Large intestine (tissue), 3 donors: ENCODE measurements at regions not wholly inside any gene's neighbourhood (a gene's known extent, or its start where the extent isn't known, plus 50 kb on each side); places are given as distances from the start of the nearest gene placed in this dataset.

Source experiments
- DNase-seq, 2 donors: peaks; one replicate each; pipeline versions ENCODE4 v3.0.0 to v3.0.0-alpha.2; 2013
- H3K27ac ChIP-seq: one replicate; pipeline ENCODE4 v1.5.1; 2013; ENCODE audit warnings: low read length
- H3K27me3 ChIP-seq: 2 replicates; pipeline ENCODE4 v1.6.1; 2013; ENCODE audit warnings: low read length; ENCODE audit not compliant: control insufficient read depth, insufficient read depth
- H3K36me3 ChIP-seq: 2 replicates; pipeline ENCODE4 v1.6.1; 2013; ENCODE audit warnings: low read length; ENCODE audit not compliant: control insufficient read depth, insufficient read depth
- H3K4me1 ChIP-seq: one replicate; pipeline ENCODE4 v1.6.1; 2013; ENCODE audit warnings: low read length; ENCODE audit not compliant: control insufficient read depth, insufficient read depth
- H3K4me3 ChIP-seq: one replicate; pipeline ENCODE4 v1.5.1; 2013; ENCODE audit warnings: low read length
- H3K9me3 ChIP-seq: one replicate; pipeline ENCODE4 v1.6.1; 2013; ENCODE audit warnings: mild to moderate bottlenecking, low read depth, low read length, moderate library complexity; ENCODE audit not compliant: control insufficient read depth
- whole genome bisulfite sequencing: methylation state at CpG from one replicate; pipeline ENCODE4 v1.1.5; 2013; ENCODE audit warnings: low lambda C conversion rate; ENCODE audit not compliant: insufficient coverage; 5-methylcytosine and 5-hydroxymethylcytosine counted together

GRCh38 chrX:67780694-67781109 is 236.9 kb downstream of the AR start:
- no peak overlapping the region for H3K4me3 ChIP-seq
- no peaks in the 10 kb centered on the region for H3K4me1 ChIP-seq
- H3K27ac ChIP-seq, result no peak overlapping the region
- H3K9me3 ChIP-seq, result no peaks in the 10 kb centered on the region
- H3K27me3 ChIP-seq, result no peaks in the 10 kb centered on the region
- no peaks in the 10 kb centered on the region for H3K36me3 ChIP-seq
- DNase-seq, result peak; percentile 12 to 18
- no CpG with 5 or more reads among the region's 2 CpGs for WGBS

- Histone ChIP-seq H3K4me3 (no peak overlapping the region), H3K27ac (no peak overlapping the region), H3K4me1 (no peaks in the 10 kb centered on the region), H3K27me3 (no peaks in the 10 kb centered on the region), H3K9me3 (no peaks in the 10 kb centered on the region), H3K36me3 (no peaks in the 10 kb centered on the region)
- no CpG with 5 or more reads among the region's 3 CpGs for WGBS
- no peak for DNase-seq
Measured at GRCh38 chrX:67781132-67781531, 237.3 kb downstream of the AR start.

DNA sequence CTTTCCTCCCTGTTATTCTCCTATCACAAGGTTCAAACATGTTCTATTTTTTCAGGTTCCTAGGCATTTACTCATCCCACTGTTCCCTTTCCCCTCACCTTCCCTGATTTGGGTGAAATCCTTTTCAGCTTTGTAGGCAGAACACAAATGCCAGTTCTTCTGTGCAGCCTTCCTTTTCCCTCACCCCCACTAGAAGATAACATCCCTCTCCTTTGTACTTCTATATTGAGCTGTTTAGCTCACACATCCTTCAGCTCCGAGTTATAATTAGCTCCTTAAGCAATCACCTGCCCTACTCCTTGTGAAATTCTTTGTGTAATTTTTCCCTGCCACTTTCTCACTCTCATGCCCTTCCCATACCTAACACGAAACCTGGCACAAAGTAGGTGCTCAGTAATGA is 240.9 kb downstream of the AR start:
- no peak overlapping the region for H3K27ac ChIP-seq
- no peaks in the 10 kb centered on the region for H3K36me3 ChIP-seq
- WGBS, result no CpG with 5 or more reads among the region's 2 CpGs
- no peak for DNase-seq
- H3K27me3 ChIP-seq, result no peaks in the 10 kb centered on the region
- H3K4me1 ChIP-seq, result no peaks in the 10 kb centered on the region
- no peaks in the 10 kb centered on the region for H3K9me3 ChIP-seq
- no peak overlapping the region for H3K4me3 ChIP-seq

- no peaks in the 10 kb centered on the region for H3K27me3 ChIP-seq
- H3K4me1 ChIP-seq, result no peaks in the 10 kb centered on the region
- no CpG with 5 or more reads among the region's 2 CpGs for WGBS
Measured at GRCh38 chrX:67787196-67787595, 243.4 kb downstream of the AR start.

GRCh38 chrX:67789536-67789935 is 245.7 kb downstream of the AR start:
- no CpG with 5 or more reads among the region's 2 CpGs for WGBS
- no peaks in the 10 kb centered on the region for H3K4me1 ChIP-seq
- no peak overlapping the region for H3K27ac ChIP-seq
- no peaks in the 10 kb centered on the region for H3K27me3 ChIP-seq
- no peak for DNase-seq
- H3K4me3 ChIP-seq, result no peak overlapping the region
- no peaks in the 10 kb centered on the region for H3K36me3 ChIP-seq
- H3K9me3 ChIP-seq, result no peaks in the 10 kb centered on the region

More at GRCh38 chrX:67787196-67787595, 243.4 kb downstream of the AR start:
- Histone ChIP-seq H3K36me3 (no peaks in the 10 kb centered on the region), H3K9me3 (no peaks in the 10 kb centered on the region), H3K4me3 (no peak overlapping the region), H3K27ac (no peak overlapping the region)
- DNase-seq, result no peak
